Activated B cell treated with CpG ODN at 0.5 μM for 24 hours (primary cell): ENCODE measurements at regions not wholly inside any gene's neighbourhood (a gene's known extent, or its start where the extent isn't known, plus 50 kb on each side); places are given as distances from the start of the nearest gene placed in this dataset.

Experiments
- ATAC-seq: fragments of 200-7000 bp; cut with Tn5 transposase; one replicate; pipeline ENCODE4 v1.10.0; 2021; ENCODE audit warnings: low read depth, mild to moderate bottlenecking, moderate library complexity
- CTCF ChIA-PET: fragments of 350-600 bp; sonication (Branson Sonifier 250); formaldehyde crosslinking; loops from one replicate; lab custom pipeline; 2021; ENCODE audit warnings: antibody characterized with exemption; lab: Charles Lee
- POLR2A ChIA-PET: fragments of 350-600 bp; sonication (Branson Sonifier 250); formaldehyde crosslinking; loops from one replicate; lab custom pipeline; 2021; ENCODE audit warnings: antibody characterized with exemption; lab: Charles Lee
- DNase-seq: peaks from one replicate; pipeline ENCODE4 v3.0.0; 2022
- H3K27ac Mint-ChIP-seq: one replicate; pipeline ENCODE4 v1.8.0; 2020; ENCODE audit warnings: mixed read lengths
- H3K27me3 Mint-ChIP-seq: one replicate; pipeline ENCODE4 v1.8.0; 2021; ENCODE audit warnings: mixed read lengths
- H3K36me3 Mint-ChIP-seq: one replicate; pipeline ENCODE4 v1.8.0; 2021; ENCODE audit warnings: low read depth, mixed read lengths
- H3K4me1 Mint-ChIP-seq: one replicate; pipeline ENCODE4 v1.8.0; 2021; ENCODE audit warnings: mixed read lengths
- H3K4me3 Mint-ChIP-seq: one replicate; pipeline ENCODE4 v1.8.0; 2020; ENCODE audit warnings: mild to moderate bottlenecking, mixed read lengths
- H3K9me3 Mint-ChIP-seq: one replicate; pipeline ENCODE4 v1.8.0; 2020; ENCODE audit warnings: mixed read lengths
- intact Hi-C: fragments of 100-400 bp; cut with micrococcal nuclease; formaldehyde crosslinking; loops from one replicate; pipeline ENCODE4 v1.15.1; 2024
- TF ChIP-seq, protein P1 (sequence below): fragments of 200-600 bp; IDR thresholded peaks from one replicate; pipeline ENCODE4 v1.8.0; 2022; ENCODE audit warnings: antibody characterized with exemption, mild to moderate bottlenecking

DNA sequence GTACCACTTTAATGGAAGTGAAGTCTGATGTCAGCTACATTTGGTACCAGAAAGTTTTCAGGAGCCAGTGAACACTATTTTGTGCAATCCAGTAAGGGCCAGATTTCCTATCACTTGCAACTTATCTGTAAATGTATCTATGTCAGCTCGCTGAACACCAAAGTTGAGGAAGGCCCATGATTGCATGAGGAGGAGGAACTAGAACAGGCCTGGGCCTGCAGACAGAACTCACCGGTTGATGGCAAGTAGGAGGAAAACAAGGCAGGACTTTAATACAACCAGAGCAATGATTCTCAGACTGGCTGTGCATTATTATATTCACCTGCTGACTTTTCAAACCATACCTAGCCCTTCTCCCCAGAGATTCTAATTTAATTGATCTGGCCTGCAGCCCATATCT, 540.2 kb downstream of the CETN3 start:
- intact Hi-C loops = no loop called here
- ChIA-PET POLR2A (no interaction called here), CTCF (no interaction called here)
- Mint-ChIP-seq H3K27me3 (no peaks in the 10 kb centered on the region), H3K36me3 (no peaks in the 10 kb centered on the region), H3K9me3 (peaks cover 2% of the 10 kb centered on the region), H3K4me1 (peaks cover 9% of the 10 kb centered on the region), H3K27ac (no peak overlapping the region), H3K4me3 (no peak overlapping the region)
- DNase-seq (no peak), ATAC-seq (no peak)
- TF ChIP-seq, protein P1, sequence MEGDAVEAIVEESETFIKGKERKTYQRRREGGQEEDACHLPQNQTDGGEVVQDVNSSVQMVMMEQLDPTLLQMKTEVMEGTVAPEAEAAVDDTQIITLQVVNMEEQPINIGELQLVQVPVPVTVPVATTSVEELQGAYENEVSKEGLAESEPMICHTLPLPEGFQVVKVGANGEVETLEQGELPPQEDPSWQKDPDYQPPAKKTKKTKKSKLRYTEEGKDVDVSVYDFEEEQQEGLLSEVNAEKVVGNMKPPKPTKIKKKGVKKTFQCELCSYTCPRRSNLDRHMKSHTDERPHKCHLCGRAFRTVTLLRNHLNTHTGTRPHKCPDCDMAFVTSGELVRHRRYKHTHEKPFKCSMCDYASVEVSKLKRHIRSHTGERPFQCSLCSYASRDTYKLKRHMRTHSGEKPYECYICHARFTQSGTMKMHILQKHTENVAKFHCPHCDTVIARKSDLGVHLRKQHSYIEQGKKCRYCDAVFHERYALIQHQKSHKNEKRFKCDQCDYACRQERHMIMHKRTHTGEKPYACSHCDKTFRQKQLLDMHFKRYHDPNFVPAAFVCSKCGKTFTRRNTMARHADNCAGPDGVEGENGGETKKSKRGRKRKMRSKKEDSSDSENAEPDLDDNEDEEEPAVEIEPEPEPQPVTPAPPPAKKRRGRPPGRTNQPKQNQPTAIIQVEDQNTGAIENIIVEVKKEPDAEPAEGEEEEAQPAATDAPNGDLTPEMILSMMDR = no peak

DNA sequence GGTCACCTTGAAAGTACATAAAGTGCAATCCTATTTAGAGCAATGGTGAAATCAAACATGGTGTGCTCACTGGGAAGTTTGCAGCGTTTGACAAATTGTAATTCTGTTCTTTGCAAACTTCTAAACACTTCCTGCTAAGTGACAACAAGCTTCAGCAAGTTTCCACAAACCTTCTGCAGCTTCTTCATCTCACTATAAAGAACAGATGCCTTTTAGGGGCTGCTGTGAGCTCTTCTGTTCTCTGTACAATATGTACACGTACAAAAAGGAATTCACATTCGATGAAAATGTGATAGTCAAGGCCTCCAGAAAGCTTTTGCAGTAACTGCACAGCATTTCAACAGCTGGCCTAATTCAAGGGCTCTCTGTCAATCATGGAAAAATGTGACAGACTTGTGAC, 543.1 kb downstream of the CETN3 start:
- intact Hi-C loops = no loop called here
- Mint-ChIP-seq H3K4me1 (peaks cover 3% of the 10 kb centered on the region), H3K27me3 (no peaks in the 10 kb centered on the region), H3K9me3 (no peaks in the 10 kb centered on the region), H3K27ac (no peak overlapping the region), H3K4me3 (no peak overlapping the region), H3K36me3 (no peaks in the 10 kb centered on the region)
- ATAC-seq (no peak), DNase-seq (no peak)
- POLR2A ChIA-PET = no interaction called here
- TF ChIP-seq, protein P1 = no peak
- CTCF ChIA-PET = no interaction called here

DNA sequence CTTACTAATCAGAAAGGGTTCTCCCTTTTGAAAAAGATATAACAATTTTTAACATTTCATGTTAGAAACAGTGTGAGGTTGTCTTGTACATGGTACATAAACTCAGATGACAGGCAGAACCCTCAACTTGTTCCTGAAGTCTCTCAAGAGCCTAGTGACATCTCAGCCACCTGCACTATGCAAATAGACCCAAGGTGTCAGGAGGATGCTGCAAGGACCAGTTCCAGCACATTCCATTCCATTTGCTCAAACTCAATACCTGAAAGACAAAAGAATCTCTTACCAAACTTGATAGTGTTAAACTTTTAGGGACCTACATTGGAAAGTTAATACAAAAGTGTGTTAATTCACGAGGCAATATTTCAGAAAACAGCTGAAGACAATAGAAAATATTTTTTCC, 544.6 kb downstream of the CETN3 start:
- no peak overlapping the region for H3K4me3 Mint-ChIP-seq
- H3K9me3 Mint-ChIP-seq = no peaks in the 10 kb centered on the region
- DNase-seq (no peak), ATAC-seq (no peak)
- no peak overlapping the region for H3K27ac Mint-ChIP-seq
- H3K4me1 Mint-ChIP-seq = peaks cover 2% of the 10 kb centered on the region
- H3K27me3 Mint-ChIP-seq = no peaks in the 10 kb centered on the region
- intact Hi-C loops = no loop called here
- ChIA-PET CTCF (no interaction called here), POLR2A (no interaction called here)
- H3K36me3 Mint-ChIP-seq = no peaks in the 10 kb centered on the region
- TF ChIP-seq, protein P1 = no peak

DNA sequence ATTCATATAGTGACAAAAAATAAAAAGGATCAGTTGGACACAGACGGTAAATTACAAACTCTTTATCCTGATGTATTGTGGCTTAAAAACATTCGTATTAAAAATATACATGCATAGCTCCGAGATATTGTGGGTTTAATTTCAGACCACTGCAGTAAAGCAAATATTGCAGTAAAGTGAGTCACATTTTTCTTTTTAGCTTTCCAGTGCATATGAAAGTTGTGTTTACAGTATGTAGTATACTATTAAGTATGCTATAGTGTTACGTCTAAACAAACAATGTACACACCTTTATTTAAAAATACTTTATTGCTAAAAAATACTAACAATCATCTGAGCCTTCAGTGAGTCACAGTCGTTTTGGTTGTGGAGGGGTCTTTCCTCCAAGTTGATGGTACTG, 551.8 kb downstream of the CETN3 start:
- Mint-ChIP-seq H3K27ac (no peak overlapping the region), H3K27me3 (no peaks in the 10 kb centered on the region), H3K9me3 (peaks cover 7% of the 10 kb centered on the region), H3K36me3 (no peaks in the 10 kb centered on the region), H3K4me1 (no peaks in the 10 kb centered on the region), H3K4me3 (no peak overlapping the region)
- ATAC-seq (no peak), DNase-seq (no peak)
- POLR2A ChIA-PET = no interaction called here
- CTCF ChIA-PET = no interaction called here
- TF ChIP-seq, protein P1 = no peak
- intact Hi-C loops = no loop called here

DNA sequence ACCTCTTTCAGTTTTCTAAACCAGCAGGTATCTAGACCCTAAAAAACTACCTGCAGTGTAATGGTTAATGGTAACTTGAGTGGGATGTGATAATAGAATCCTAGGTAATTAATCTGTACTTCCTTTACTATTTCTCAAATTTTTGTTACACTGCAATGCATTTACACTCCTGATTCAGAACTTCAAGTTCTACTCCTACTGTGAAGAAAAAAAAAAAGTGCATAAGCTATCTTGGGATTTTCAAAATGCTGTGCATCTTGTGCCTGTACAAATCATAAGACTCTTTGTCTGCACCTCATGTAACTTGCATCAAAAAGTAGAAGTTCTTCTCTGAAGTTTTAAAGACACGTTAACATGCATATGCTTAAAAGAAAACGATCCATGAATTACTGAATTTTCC, 554.1 kb downstream of the CETN3 start:
- POLR2A ChIA-PET = no interaction called here
- no peak for DNase-seq
- Mint-ChIP-seq H3K4me3 (no peak overlapping the region), H3K4me1 (peaks cover 1% of the 10 kb centered on the region), H3K27me3 (no peaks in the 10 kb centered on the region), H3K27ac (no peak overlapping the region), H3K36me3 (no peaks in the 10 kb centered on the region), H3K9me3 (peaks cover 7% of the 10 kb centered on the region)
- CTCF ChIA-PET = no interaction called here
- TF ChIP-seq, protein P1 = no peak
- intact Hi-C loops = no loop called here
- no peak for ATAC-seq
